Gastroesophageal sphincter (tissue), 3 donors: ENCODE measurements at regions not wholly inside any gene's neighbourhood (a gene's known extent, or its start where the extent isn't known, plus 50 kb on each side); places are given as distances from the start of the nearest gene placed in this dataset.

Experiments
- EP300 ChIP-seq: sonication (generic); formaldehyde crosslinking; IDR thresholded peaks from one replicate; pipeline ENCODE4 v1.6.1; 2017; ENCODE audit warnings: antibody characterized with exemption, mild to moderate bottlenecking
- POLR2A ChIP-seq, 2 donors: fragments of 450-650 bp; IDR thresholded peaks; one replicate each; pipeline ENCODE4 v1.6.1; 2017; ENCODE audit warnings: antibody characterized with exemption in 2 of 2, mild to moderate bottlenecking in 2 of 2, moderate library complexity in 1 of 2
- POLR2AphosphoS5 ChIP-seq: sonication (generic); formaldehyde crosslinking; IDR thresholded peaks from one replicate; pipeline ENCODE4 v1.6.1; 2017; ENCODE audit warnings: antibody characterized with exemption
- TF ChIP-seq, protein P1 (sequence below), 4 experiments: fragments of 200-600 bp in 2 of 4; fragments of 450-650 bp in 2 of 4; sonication (generic) in 1 of 4; IDR thresholded peaks; one replicate each; pipeline ENCODE4 v1.5.1; 2017 to 2019; ENCODE audit warnings: antibody characterized with exemption in 4 of 4, mild to moderate bottlenecking in 2 of 4, moderate library complexity in 2 of 4

DNA sequence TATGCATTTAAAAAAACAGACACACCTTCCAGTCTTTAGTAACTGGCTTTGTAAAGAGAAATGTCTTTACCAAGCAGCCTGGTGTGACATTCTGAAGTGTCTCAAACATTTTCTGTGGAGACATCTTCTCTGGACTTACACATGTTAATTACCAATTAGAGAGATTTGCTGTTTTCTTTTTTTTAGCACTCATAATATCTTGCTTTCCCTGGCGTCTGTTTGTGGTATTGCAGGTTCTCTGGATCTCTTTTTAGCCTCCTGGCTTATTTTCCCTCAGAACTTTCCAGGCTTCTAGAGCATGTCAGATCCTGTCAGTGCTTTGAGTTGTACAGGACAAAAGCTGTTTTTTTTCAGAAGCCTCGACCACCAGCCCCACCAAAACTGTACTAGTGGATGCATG lies 92.5 kb downstream of the MSX2 start:
- TF ChIP-seq, protein P1, sequence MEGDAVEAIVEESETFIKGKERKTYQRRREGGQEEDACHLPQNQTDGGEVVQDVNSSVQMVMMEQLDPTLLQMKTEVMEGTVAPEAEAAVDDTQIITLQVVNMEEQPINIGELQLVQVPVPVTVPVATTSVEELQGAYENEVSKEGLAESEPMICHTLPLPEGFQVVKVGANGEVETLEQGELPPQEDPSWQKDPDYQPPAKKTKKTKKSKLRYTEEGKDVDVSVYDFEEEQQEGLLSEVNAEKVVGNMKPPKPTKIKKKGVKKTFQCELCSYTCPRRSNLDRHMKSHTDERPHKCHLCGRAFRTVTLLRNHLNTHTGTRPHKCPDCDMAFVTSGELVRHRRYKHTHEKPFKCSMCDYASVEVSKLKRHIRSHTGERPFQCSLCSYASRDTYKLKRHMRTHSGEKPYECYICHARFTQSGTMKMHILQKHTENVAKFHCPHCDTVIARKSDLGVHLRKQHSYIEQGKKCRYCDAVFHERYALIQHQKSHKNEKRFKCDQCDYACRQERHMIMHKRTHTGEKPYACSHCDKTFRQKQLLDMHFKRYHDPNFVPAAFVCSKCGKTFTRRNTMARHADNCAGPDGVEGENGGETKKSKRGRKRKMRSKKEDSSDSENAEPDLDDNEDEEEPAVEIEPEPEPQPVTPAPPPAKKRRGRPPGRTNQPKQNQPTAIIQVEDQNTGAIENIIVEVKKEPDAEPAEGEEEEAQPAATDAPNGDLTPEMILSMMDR (IDR thresholded peaks at IDR 0.05) = no peak
- TF ChIP-seq POLR2A (IDR thresholded peaks at IDR 0.05) = no peak
- TF ChIP-seq EP300 = no peak
- no peak for TF ChIP-seq POLR2AphosphoS5
